ENCODE measurements at regions not wholly inside any gene's neighbourhood (a gene's known extent, or its start where the extent isn't known, plus 50 kb on each side); places are given as distances from the start of the nearest gene placed in this dataset.

GRCh38 chrX:151476604-151477303 lies 79.7 kb downstream of the VMA21 start:
- no peak for DNase-seq

- no peak for DNase-seq
These were observed 81.1 kb downstream of the VMA21 start for GRCh38 chrX:151478058-151478457.

- DNase-seq = peak; percentile 29
These were observed 74.8 kb upstream of the PASD1 start for GRCh38 chrX:151488677-151489076.

- DNase-seq = no peak
These were observed 57.7 kb upstream of the PASD1 start for GRCh38 chrX:151505796-151506195.

- DNase-seq = no peak
These were observed 53.3 kb upstream of the PASD1 start for GRCh38 chrX:151510203-151510602.

- DNase-seq = no peak
These were observed 50.0 kb upstream of the PASD1 start for GRCh38 chrX:151513472-151513871.

Measured in suppressor macrophage treated with lipopolysaccharide for 4 hours (primary cell).